Suprapubic skin (tissue), 3 donors: ENCODE measurements at regions not wholly inside any gene's neighbourhood (a gene's known extent, or its start where the extent isn't known, plus 50 kb on each side); places are given as distances from the start of the nearest gene placed in this dataset.

ENCODE experiments used
- POLR2A ChIP-seq, 2 donors: fragments of 450-650 bp; IDR thresholded peaks; one replicate each; pipeline ENCODE4 v1.6.1; 2017; ENCODE audit warnings: antibody characterized with exemption in 2 of 2, mild to moderate bottlenecking in 2 of 2, moderate library complexity in 2 of 2
- TF ChIP-seq, protein P1 (sequence below), 2 donors: fragments of 200-600 bp in 1 of 2; fragments of 450-650 bp in 1 of 2; sonication (generic) in 1 of 2; IDR thresholded peaks; one replicate each; pipeline ENCODE4 v1.5.1; 2016 to 2019; ENCODE audit warnings: antibody characterized with exemption in 2 of 2, mild to moderate bottlenecking in 1 of 2, moderate library complexity in 1 of 2

DNA sequence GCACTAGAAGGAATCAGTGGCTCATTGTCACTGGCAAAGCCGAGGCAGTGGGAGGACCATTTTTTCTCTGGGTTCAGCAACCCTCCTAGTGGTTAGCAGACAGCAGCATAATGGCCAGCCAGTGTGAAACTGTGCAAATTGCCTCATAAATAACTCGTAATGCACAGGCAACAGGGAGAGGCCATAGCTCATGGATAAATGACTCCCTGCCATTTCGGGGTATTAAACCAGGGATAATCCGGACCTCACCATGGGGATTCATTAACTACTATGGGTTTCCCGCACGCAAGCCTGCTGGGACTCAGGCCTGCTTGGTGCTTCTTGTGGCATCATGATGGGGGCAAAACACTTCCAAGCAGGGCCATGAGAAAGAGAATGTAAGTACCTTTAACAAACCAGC, 158.2 kb upstream of the CHD6 start:
- TF ChIP-seq, protein P1, sequence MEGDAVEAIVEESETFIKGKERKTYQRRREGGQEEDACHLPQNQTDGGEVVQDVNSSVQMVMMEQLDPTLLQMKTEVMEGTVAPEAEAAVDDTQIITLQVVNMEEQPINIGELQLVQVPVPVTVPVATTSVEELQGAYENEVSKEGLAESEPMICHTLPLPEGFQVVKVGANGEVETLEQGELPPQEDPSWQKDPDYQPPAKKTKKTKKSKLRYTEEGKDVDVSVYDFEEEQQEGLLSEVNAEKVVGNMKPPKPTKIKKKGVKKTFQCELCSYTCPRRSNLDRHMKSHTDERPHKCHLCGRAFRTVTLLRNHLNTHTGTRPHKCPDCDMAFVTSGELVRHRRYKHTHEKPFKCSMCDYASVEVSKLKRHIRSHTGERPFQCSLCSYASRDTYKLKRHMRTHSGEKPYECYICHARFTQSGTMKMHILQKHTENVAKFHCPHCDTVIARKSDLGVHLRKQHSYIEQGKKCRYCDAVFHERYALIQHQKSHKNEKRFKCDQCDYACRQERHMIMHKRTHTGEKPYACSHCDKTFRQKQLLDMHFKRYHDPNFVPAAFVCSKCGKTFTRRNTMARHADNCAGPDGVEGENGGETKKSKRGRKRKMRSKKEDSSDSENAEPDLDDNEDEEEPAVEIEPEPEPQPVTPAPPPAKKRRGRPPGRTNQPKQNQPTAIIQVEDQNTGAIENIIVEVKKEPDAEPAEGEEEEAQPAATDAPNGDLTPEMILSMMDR (IDR thresholded peaks at IDR 0.05) = no peak
- no peak for TF ChIP-seq POLR2A (IDR thresholded peaks at IDR 0.05)
